ENCODE measurements at regions not wholly inside any gene's neighbourhood (a gene's known extent, or its start where the extent isn't known, plus 50 kb on each side); places are given as distances from the start of the nearest gene placed in this dataset.
"Not testable (repeated sequence)": the region's sequence is repeated elsewhere in the genome, so short reads cannot be mapped to it uniquely, and the experiment has no call there.

DNA sequence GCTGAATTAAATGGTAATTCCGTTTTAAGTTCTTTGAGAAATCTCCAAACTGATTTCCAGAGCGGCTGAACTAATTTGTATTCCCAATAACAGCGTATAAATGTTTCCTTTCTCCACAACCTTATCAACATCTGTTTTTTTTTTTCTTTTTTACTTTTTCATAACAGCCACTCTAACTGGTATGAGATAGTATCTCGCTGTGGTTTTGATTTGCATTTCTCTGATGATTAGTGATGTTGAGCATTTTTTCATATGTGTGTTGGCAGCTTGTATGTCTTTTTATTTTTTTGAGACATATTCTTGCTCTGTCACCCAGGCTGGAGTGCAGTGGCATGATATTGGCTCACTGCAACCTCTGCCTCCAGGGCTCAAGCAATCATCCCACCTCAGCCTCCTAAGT lies 2018.3 kb upstream of the ACO1 start:
- not testable (repeated sequence) for H3K79me1 ChIP-seq (ENCODE audit: low read length); DNase-seq; H2BK120ac ChIP-seq (ENCODE audit: insufficient read depth, low read length, poor library complexity); H3K27ac ChIP-seq (ENCODE audit: low read depth, low read length); H3K36me3 ChIP-seq (ENCODE audit: control insufficient read depth in 1 of 2, insufficient read depth in 2 of 2, low read length in 2 of 2); H4K8ac ChIP-seq (ENCODE audit: low read depth, low read length); H4K91ac ChIP-seq (ENCODE audit: low read depth, low read length); H2BK5ac ChIP-seq (ENCODE audit: low read depth, low read length, poor library complexity); H2BK12ac ChIP-seq (ENCODE audit: low read length); H3K79me2 ChIP-seq (ENCODE audit: control insufficient read depth, insufficient read depth, low read length, poor library complexity); H2AK5ac ChIP-seq (ENCODE audit: low read length); H3K9me3 ChIP-seq (ENCODE audit: insufficient read depth, low read depth, low read length); H4K12ac ChIP-seq (ENCODE audit: low read depth, low read length); H3K4me2 ChIP-seq (ENCODE audit: low read length); H2AFZ ChIP-seq (ENCODE audit: insufficient read depth, low read length, poor library complexity); H3K14ac ChIP-seq (ENCODE audit: low read length); H3K4ac ChIP-seq (ENCODE audit: low read depth, low read length); H3K23ac ChIP-seq (ENCODE audit: low read length); H3K9ac ChIP-seq (ENCODE audit: low read length); H3K4me3 ChIP-seq (ENCODE audit: low read depth, low read length); H3K18ac ChIP-seq (ENCODE audit: low read length); H3K4me1 ChIP-seq (ENCODE audit: control insufficient read depth in 1 of 2, insufficient read depth in 2 of 2, low read length in 2 of 2); H3K27me3 ChIP-seq (ENCODE audit: insufficient read depth, low read length)
- WGBS (ENCODE audit: extremely low coverage, insufficient coverage, insufficient read length), result no CpG with 5 or more reads among the region's 4 CpGs

DNA sequence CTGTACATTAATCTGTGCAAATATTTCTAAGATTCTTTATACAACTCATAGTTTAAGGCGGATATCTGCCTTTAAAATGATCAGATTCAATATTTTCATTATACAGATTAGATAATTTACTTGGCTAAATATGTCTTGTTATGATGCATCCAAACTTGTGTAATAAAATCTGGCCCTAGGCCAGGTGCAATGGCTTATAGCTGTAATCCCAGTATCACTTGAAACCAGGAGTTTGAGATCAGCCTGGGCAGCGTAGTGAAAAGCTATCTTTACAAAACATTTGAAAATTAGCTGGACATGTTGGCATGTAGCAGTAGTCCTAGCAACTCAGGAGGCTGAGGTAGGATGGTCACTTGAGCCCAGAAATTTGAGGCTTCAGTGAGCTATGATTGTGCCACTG lies 2002.2 kb upstream of the ACO1 start:
- H3K4me1 ChIP-seq (ENCODE audit: control insufficient read depth in 1 of 2, insufficient read depth in 2 of 2, low read length in 2 of 2), result no peaks in the 10 kb centered on the region
- H3K4me2 ChIP-seq (ENCODE audit: low read length), result no peak overlapping the region
- H4K91ac ChIP-seq (ENCODE audit: low read depth, low read length), result no peak overlapping the region
- H3K14ac ChIP-seq (ENCODE audit: low read length), result no peak overlapping the region
- H3K27me3 ChIP-seq (ENCODE audit: insufficient read depth, low read length), result no peaks in the 10 kb centered on the region
- H3K36me3 ChIP-seq (ENCODE audit: control insufficient read depth in 1 of 2, insufficient read depth in 2 of 2, low read length in 2 of 2), result no peaks in the 10 kb centered on the region
- no peak overlapping the region for H2BK12ac ChIP-seq (ENCODE audit: low read length)
- H3K27ac ChIP-seq (ENCODE audit: low read depth, low read length), result no peak overlapping the region
- no peak for DNase-seq
- H2AFZ ChIP-seq (ENCODE audit: insufficient read depth, low read length, poor library complexity), result no peak overlapping the region
- no peaks in the 10 kb centered on the region for H3K79me2 ChIP-seq (ENCODE audit: control insufficient read depth, insufficient read depth, low read length, poor library complexity)
- no peak overlapping the region for H3K23ac ChIP-seq (ENCODE audit: low read length)
- no CpG with 5 or more reads among the region's 2 CpGs for WGBS (ENCODE audit: extremely low coverage, insufficient coverage, insufficient read length)
- H3K9ac ChIP-seq (ENCODE audit: low read length), result no peak overlapping the region
- no peaks in the 10 kb centered on the region for H3K79me1 ChIP-seq (ENCODE audit: low read length)
- H4K8ac ChIP-seq (ENCODE audit: low read depth, low read length), result no peak overlapping the region
- no peak overlapping the region for H2AK5ac ChIP-seq (ENCODE audit: low read length)
- no peak overlapping the region for H2BK120ac ChIP-seq (ENCODE audit: insufficient read depth, low read length, poor library complexity)
- H3K18ac ChIP-seq (ENCODE audit: low read length), result no peak overlapping the region
- H3K9me3 ChIP-seq (ENCODE audit: insufficient read depth, low read depth, low read length), result no peaks in the 10 kb centered on the region
- H2BK5ac ChIP-seq (ENCODE audit: low read depth, low read length, poor library complexity), result no peak overlapping the region
- H3K4me3 ChIP-seq (ENCODE audit: low read depth, low read length), result no peak overlapping the region
- no peak overlapping the region for H4K12ac ChIP-seq (ENCODE audit: low read depth, low read length)
- no peak overlapping the region for H3K4ac ChIP-seq (ENCODE audit: low read depth, low read length)

DNA sequence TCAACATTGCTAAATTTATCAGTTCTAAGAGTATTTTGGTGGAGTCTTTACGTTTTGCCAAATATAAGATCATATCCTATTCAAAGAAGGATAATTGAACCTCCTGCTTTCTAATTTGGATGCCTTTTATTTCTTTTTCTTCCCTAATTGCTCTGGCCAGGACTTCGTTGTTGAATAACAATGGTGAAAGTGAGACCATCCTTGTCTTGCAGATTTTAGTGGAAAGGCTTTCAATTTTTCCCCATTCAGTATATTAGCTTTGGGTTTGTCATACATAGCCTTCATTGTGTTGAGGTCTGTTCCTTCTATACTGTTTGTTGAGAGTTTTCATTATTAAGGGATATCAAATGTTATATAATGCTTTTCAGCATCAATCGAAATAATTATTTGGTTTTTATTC lies 1974.2 kb upstream of the ACO1 start:
- WGBS (ENCODE audit: extremely low coverage, insufficient coverage, insufficient read length), result no CpG with 5 or more reads among the region's 3 CpGs
- H3K4ac ChIP-seq (ENCODE audit: low read depth, low read length), result no peak overlapping the region
- H3K27ac ChIP-seq (ENCODE audit: low read depth, low read length), result no peak overlapping the region

DNA sequence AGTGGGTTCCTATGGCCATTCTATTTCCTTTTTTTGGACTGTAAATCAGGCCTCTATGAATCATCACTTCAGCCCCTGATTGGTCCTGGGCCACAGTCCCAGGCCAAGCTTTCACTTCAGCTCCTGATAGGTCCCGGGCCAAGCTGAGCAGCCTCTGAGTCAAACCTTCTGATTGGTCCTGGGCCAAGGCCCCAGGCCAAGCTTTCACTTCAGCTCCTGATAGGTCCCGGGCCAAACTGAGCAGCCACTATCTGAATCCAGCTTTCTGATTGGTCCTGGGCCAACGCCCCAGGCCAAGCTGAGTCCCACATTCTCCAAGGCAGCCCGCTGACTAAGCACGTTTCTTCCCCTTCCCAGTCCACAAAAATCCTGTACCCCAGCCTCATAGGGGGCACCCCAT lies 1972.9 kb upstream of the ACO1 start:
- no peaks in the 10 kb centered on the region for H3K9me3 ChIP-seq (ENCODE audit: insufficient read depth, low read depth, low read length)
- no peaks in the 10 kb centered on the region for H3K27me3 ChIP-seq (ENCODE audit: insufficient read depth, low read length)
- no peak overlapping the region for H3K4me3 ChIP-seq (ENCODE audit: low read depth, low read length)
- no peaks in the 10 kb centered on the region for H3K4me1 ChIP-seq (ENCODE audit: control insufficient read depth in 1 of 2, insufficient read depth in 2 of 2, low read length in 2 of 2)
- H3K36me3 ChIP-seq (ENCODE audit: control insufficient read depth in 1 of 2, insufficient read depth in 2 of 2, low read length in 2 of 2), result no peaks in the 10 kb centered on the region
- H3K23ac ChIP-seq (ENCODE audit: low read length), result no peak overlapping the region
- H3K18ac ChIP-seq (ENCODE audit: low read length), result no peak overlapping the region
- no CpG with 5 or more reads among the region's 5 CpGs for WGBS (ENCODE audit: extremely low coverage, insufficient coverage, insufficient read length)
- H2BK12ac ChIP-seq (ENCODE audit: low read length), result no peak overlapping the region
- H3K27ac ChIP-seq (ENCODE audit: low read depth, low read length), result no peak overlapping the region
- no peak overlapping the region for H2BK120ac ChIP-seq (ENCODE audit: insufficient read depth, low read length, poor library complexity)
- no peak overlapping the region for H3K9ac ChIP-seq (ENCODE audit: low read length)
- no peak overlapping the region for H2BK5ac ChIP-seq (ENCODE audit: low read depth, low read length, poor library complexity)
- H2AFZ ChIP-seq (ENCODE audit: insufficient read depth, low read length, poor library complexity), result no peak overlapping the region
- H3K79me1 ChIP-seq (ENCODE audit: low read length), result no peaks in the 10 kb centered on the region
- H2AK5ac ChIP-seq (ENCODE audit: low read length), result no peak overlapping the region
- H3K79me2 ChIP-seq (ENCODE audit: control insufficient read depth, insufficient read depth, low read length, poor library complexity), result no peaks in the 10 kb centered on the region
- no peak overlapping the region for H3K4me2 ChIP-seq (ENCODE audit: low read length)
- no peak overlapping the region for H4K91ac ChIP-seq (ENCODE audit: low read depth, low read length)
- H3K14ac ChIP-seq (ENCODE audit: low read length), result no peak overlapping the region
- no peak overlapping the region for H3K4ac ChIP-seq (ENCODE audit: low read depth, low read length)
- DNase-seq, result no peak
- no peak overlapping the region for H4K8ac ChIP-seq (ENCODE audit: low read depth, low read length)
- H4K12ac ChIP-seq (ENCODE audit: low read depth, low read length), result no peak overlapping the region

More for the DNA sequence above, 1974.2 kb upstream of the ACO1 start:
- H3K4me2 ChIP-seq (ENCODE audit: low read length), result no peak overlapping the region
- H3K79me2 ChIP-seq (ENCODE audit: control insufficient read depth, insufficient read depth, low read length, poor library complexity), result no peaks in the 10 kb centered on the region
- H4K8ac ChIP-seq (ENCODE audit: low read depth, low read length), result no peak overlapping the region
- no peak overlapping the region for H2BK12ac ChIP-seq (ENCODE audit: low read length)
- no peaks in the 10 kb centered on the region for H3K36me3 ChIP-seq (ENCODE audit: control insufficient read depth in 1 of 2, insufficient read depth in 2 of 2, low read length in 2 of 2)
- H3K4me1 ChIP-seq (ENCODE audit: control insufficient read depth in 1 of 2, insufficient read depth in 2 of 2, low read length in 2 of 2), result no peaks in the 10 kb centered on the region
- H3K14ac ChIP-seq (ENCODE audit: low read length), result no peak overlapping the region
- H2BK120ac ChIP-seq (ENCODE audit: insufficient read depth, low read length, poor library complexity), result no peak overlapping the region
- no peak overlapping the region for H3K9ac ChIP-seq (ENCODE audit: low read length)
- no peak overlapping the region for H2AFZ ChIP-seq (ENCODE audit: insufficient read depth, low read length, poor library complexity)
- H3K27me3 ChIP-seq (ENCODE audit: insufficient read depth, low read length), result no peaks in the 10 kb centered on the region
- no peak for DNase-seq
- H3K18ac ChIP-seq (ENCODE audit: low read length), result no peak overlapping the region
- no peak overlapping the region for H3K4me3 ChIP-seq (ENCODE audit: low read depth, low read length)
- H3K9me3 ChIP-seq (ENCODE audit: insufficient read depth, low read depth, low read length), result no peaks in the 10 kb centered on the region
- H2BK5ac ChIP-seq (ENCODE audit: low read depth, low read length, poor library complexity), result no peak overlapping the region
- H4K91ac ChIP-seq (ENCODE audit: low read depth, low read length), result no peak overlapping the region
- no peaks in the 10 kb centered on the region for H3K79me1 ChIP-seq (ENCODE audit: low read length)
- H3K23ac ChIP-seq (ENCODE audit: low read length), result no peak overlapping the region
- H4K12ac ChIP-seq (ENCODE audit: low read depth, low read length), result no peak overlapping the region
- no peak overlapping the region for H2AK5ac ChIP-seq (ENCODE audit: low read length)
